ENCODE measurements at regions not wholly inside any gene's neighbourhood (a gene's known extent, or its start where the extent isn't known, plus 50 kb on each side); places are given as distances from the start of the nearest gene placed in this dataset.

- Histone ChIP-seq H3K4me2 (no peak overlapping the region; a peak in 1 of 22 replicates), H3K9ac (no peak overlapping the region), H3K27me3 (no peaks in the 10 kb centered on the region), H4K20me1 (no peaks in the 10 kb centered on the region), H3K9me3 (replicated peaks in 1 of 11) (peaks cover 0 to 5% (median 0%) of the 10 kb centered on the region in 11 experiments; a peak in 1 of 22 replicates), H3K4me1 (peaks cover 0 to 5% (median 4%) of the 10 kb centered on the region in 10 experiments; a peak in 13 of 20 replicates), H3K36me3 (no peaks in the 10 kb centered on the region), H3K27ac (no peak overlapping the region), H3K4me3 (no peak overlapping the region)
- TF ChIP-seq Cebpa-rat (IDR thresholded peaks at IDR 0.05): no peak
These were observed 61.7 kb upstream of the LCLAT1 start for GRCh38 chr2:30385327-30385726.

GRCh38 chr2:30392097-30392496 is 54.9 kb upstream of the LCLAT1 start:
- H3K9me3 ChIP-seq (replicated peaks in 1 of 11): no peaks in the 10 kb centered on the region
- no peak for TF ChIP-seq Cebpa-rat (IDR thresholded peaks at IDR 0.05)

GRCh38 chr2:30393510-30393909 is 53.5 kb upstream of the LCLAT1 start:
- H3K27me3 ChIP-seq: no peaks in the 10 kb centered on the region
- H3K36me3 ChIP-seq: no peaks in the 10 kb centered on the region
- H3K4me3 ChIP-seq: no peak overlapping the region
- H4K20me1 ChIP-seq: no peaks in the 10 kb centered on the region
- peaks cover 0 to 13% (median 7%) of the 10 kb centered on the region in 10 experiments; a peak in 13 of 20 replicates for H3K4me1 ChIP-seq
- H3K4me2 ChIP-seq: no peak overlapping the region
- TF ChIP-seq Cebpa-rat (IDR thresholded peaks at IDR 0.05): no peak
- no peaks in the 10 kb centered on the region for H3K9me3 ChIP-seq (replicated peaks in 1 of 11)
- no peak overlapping the region for H3K9ac ChIP-seq
- no peak overlapping the region for H3K27ac ChIP-seq

More at GRCh38 chr2:30392097-30392496, 54.9 kb upstream of the LCLAT1 start:
- Histone ChIP-seq H3K4me1 (peaks cover 0 to 13% (median 7%) of the 10 kb centered on the region in 10 experiments; a peak in 13 of 20 replicates), H3K4me3 (no peak overlapping the region), H3K36me3 (no peaks in the 10 kb centered on the region), H3K4me2 (no peak overlapping the region), H3K27ac (no peak overlapping the region), H3K27me3 (no peaks in the 10 kb centered on the region), H4K20me1 (no peaks in the 10 kb centered on the region), H3K9ac (no peak overlapping the region)

GRCh38 chr2:30394096-30394495 is 53.0 kb upstream of the LCLAT1 start:
- H3K36me3 ChIP-seq: no peaks in the 10 kb centered on the region
- no peaks in the 10 kb centered on the region for H3K27me3 ChIP-seq
- H3K4me1 ChIP-seq: peaks cover 0 to 13% (median 7%) of the 10 kb centered on the region in 10 experiments; a peak in 13 of 20 replicates
- no peak overlapping the region for H3K4me3 ChIP-seq
- TF ChIP-seq Cebpa-rat (IDR thresholded peaks at IDR 0.05): no peak
- H3K27ac ChIP-seq: no peak overlapping the region
- no peaks in the 10 kb centered on the region for H4K20me1 ChIP-seq
- no peaks in the 10 kb centered on the region for H3K9me3 ChIP-seq (replicated peaks in 1 of 11)
- no peak overlapping the region for H3K9ac ChIP-seq
- H3K4me2 ChIP-seq: no peak overlapping the region

GRCh38 chr2:30396436-30397232 is 50.4 kb upstream of the LCLAT1 start:
- Histone ChIP-seq H3K4me2 (no peak overlapping the region), H3K4me1 (no peaks in the 10 kb centered on the region), H3K27ac (no peak overlapping the region), H3K4me3 (no peak overlapping the region), H3K27me3 (no peaks in the 10 kb centered on the region), H4K20me1 (no peaks in the 10 kb centered on the region), H3K36me3 (no peaks in the 10 kb centered on the region), H3K9ac (no peak overlapping the region), H3K9me3 (replicated peaks in 1 of 11) (no peaks in the 10 kb centered on the region)
- TF ChIP-seq Cebpa-rat (IDR thresholded peaks at IDR 0.05): no peak

Measured in BLaER1 treated with 17β-estradiol and CSF1 and Interleukin-3, amounts not matched to agents 10 nM and 100 nM (cell line).